Fibroblast of lung (primary cell): ENCODE measurements at regions not wholly inside any gene's neighbourhood (a gene's known extent, or its start where the extent isn't known, plus 50 kb on each side); places are given as distances from the start of the nearest gene placed in this dataset.

Source experiments
- DNase-seq, 2 donors: peaks; one replicate each; pipeline versions ENCODE4 v3.0.0 to v3.0.0-alpha.2; 2010; ENCODE audit warnings: low read depth in 2 of 2
- H2AFZ ChIP-seq: 2 replicates; pipeline ENCODE4 v1.5.1; 2012; ENCODE audit warnings: low read length, control low read depth, inconsistent platforms
- H3K27ac ChIP-seq: 2 replicates; pipeline ENCODE4 v1.5.1; 2011; ENCODE audit warnings: low read length, control low read depth; ENCODE audit not compliant: insufficient read depth
- H3K27me3 ChIP-seq: 2 replicates; pipeline ENCODE4 v1.5.1; 2011; ENCODE audit warnings: mild to moderate bottlenecking, low read length; ENCODE audit not compliant: control insufficient read depth, insufficient read depth
- H3K36me3 ChIP-seq: 2 replicates; pipeline ENCODE4 v1.5.1; 2011; ENCODE audit warnings: low read length; ENCODE audit not compliant: control insufficient read depth, insufficient read depth
- H3K4me1 ChIP-seq: 2 replicates; pipeline ENCODE4 v1.5.1; 2011; ENCODE audit warnings: low read length; ENCODE audit not compliant: control insufficient read depth, insufficient read depth; ENCODE audit errors: extremely low read depth
- H3K4me2 ChIP-seq: 2 replicates; pipeline ENCODE4 v1.5.1; 2011; ENCODE audit warnings: low read length, control low read depth; ENCODE audit not compliant: insufficient read depth; ENCODE audit errors: extremely low read depth
- H3K4me3 ChIP-seq, 4 experiments: fragments of 200-600 bp in 1 of 4; sonication (generic) in 1 of 4; replicated peaks in 1 of 4; 2 replicates each; pipeline ENCODE4 v1.5.1; 2011 to 2016; ENCODE audit warnings: low read length in 4 of 4, low read depth in 3 of 4, mild to moderate bottlenecking in 3 of 4, control low read depth in 2 of 4, inconsistent platforms in 1 of 4, mixed read lengths in 1 of 4; ENCODE audit not compliant: insufficient read depth in 1 of 4; ENCODE audit errors: control extremely low read depth in 1 of 4
- H3K79me2 ChIP-seq: 2 replicates; pipeline ENCODE4 v1.5.1; 2012; ENCODE audit warnings: mild to moderate bottlenecking, low read length, inconsistent platforms; ENCODE audit not compliant: control insufficient read depth, insufficient read depth
- H3K9ac ChIP-seq: 2 replicates; pipeline ENCODE4 v1.5.1; 2011; ENCODE audit warnings: mild to moderate bottlenecking, low read length, control low read depth; ENCODE audit not compliant: insufficient read depth
- H3K9me3 ChIP-seq: 2 replicates; pipeline ENCODE4 v1.5.1; 2012; ENCODE audit warnings: low read depth, low read length; ENCODE audit not compliant: control insufficient read depth, insufficient read depth
- H4K20me1 ChIP-seq: 2 replicates; pipeline ENCODE4 v1.5.1; 2011; ENCODE audit warnings: low read length; ENCODE audit not compliant: control insufficient read depth, insufficient read depth; ENCODE audit errors: extremely low read depth
- EZH2 ChIP-seq: IDR thresholded peaks from 2 replicates; pipeline ENCODE4 v1.5.1; 2012; ENCODE audit warnings: low read length, control low read depth, mild to moderate bottlenecking; ENCODE audit errors: missing control alignments
- TF ChIP-seq, protein P1 (sequence below), 2 donors: IDR thresholded peaks in 1 of 2; conservative IDR thresholded peaks in 1 of 2; 1 replicate in 1 of 2; 2 replicates in 1 of 2; pipeline ENCODE4 v1.5.1; 2011 to 2012; ENCODE audit warnings: low read length in 2 of 2, control low read depth in 1 of 2, inconsistent platforms in 1 of 2, low read depth in 1 of 2, mild to moderate bottlenecking in 1 of 2

DNA sequence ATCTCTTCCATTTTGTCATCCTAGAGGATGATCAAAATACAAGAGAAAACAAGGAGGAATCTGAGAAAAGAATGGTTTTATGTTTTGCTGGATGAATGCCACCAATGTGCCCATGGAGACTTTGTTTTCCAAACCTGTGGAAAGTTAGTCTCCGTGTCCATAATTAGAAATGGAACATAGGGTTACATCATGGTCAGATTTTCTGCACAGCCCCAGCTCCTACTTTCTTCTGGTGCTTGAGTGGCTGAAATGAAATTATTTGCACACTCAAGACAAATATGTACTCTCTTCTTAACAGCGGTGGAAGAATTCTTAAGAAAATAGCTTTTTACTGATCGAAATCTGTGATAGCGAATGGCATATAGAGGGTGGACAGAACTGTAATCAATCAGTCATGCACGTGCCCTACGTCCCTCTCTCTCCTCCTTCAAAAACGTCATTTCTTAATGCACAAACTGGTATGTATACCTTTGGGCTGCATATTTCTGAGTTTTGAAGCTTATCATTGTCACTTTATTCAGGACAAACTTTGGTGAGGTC is 825.2 kb downstream of the AACS start:
- no peak overlapping the region for H2AFZ ChIP-seq

DNA sequence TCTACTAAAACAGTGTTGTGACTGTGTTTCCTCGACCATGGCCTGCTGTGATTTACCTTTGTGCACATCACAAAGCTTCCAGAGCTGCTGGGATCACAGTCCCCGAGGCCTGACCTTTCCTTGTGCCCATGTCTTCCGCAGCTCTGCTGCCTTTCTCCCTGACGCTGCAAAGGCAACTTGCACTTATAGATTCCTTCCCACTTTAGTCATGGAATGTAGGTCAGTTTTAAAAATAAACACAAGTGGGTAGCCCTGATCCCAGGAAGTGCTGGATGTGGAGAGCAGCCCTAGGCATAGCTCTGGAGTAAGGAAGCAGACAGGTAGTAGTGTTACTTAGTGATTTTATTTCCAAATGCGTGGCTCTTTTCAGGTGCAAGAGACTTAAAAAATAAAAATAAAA is 825.7 kb downstream of the AACS start:
- Histone ChIP-seq H3K27me3 (no peaks in the 10 kb centered on the region), H3K36me3 (no peaks in the 10 kb centered on the region), H3K4me2 (no peak overlapping the region), H3K79me2 (no peaks in the 10 kb centered on the region), H3K4me1 (no peaks in the 10 kb centered on the region), H3K27ac (no peak overlapping the region), H3K9ac (no peak overlapping the region), H3K9me3 (no peaks in the 10 kb centered on the region), H3K4me3 (no peak overlapping the region), H4K20me1 (no peaks in the 10 kb centered on the region), H2AFZ (no peak overlapping the region)
- DNase-seq = peak in 1 of 2 donors; percentile 90
- no peak for TF ChIP-seq EZH2
- TF ChIP-seq, protein P1, sequence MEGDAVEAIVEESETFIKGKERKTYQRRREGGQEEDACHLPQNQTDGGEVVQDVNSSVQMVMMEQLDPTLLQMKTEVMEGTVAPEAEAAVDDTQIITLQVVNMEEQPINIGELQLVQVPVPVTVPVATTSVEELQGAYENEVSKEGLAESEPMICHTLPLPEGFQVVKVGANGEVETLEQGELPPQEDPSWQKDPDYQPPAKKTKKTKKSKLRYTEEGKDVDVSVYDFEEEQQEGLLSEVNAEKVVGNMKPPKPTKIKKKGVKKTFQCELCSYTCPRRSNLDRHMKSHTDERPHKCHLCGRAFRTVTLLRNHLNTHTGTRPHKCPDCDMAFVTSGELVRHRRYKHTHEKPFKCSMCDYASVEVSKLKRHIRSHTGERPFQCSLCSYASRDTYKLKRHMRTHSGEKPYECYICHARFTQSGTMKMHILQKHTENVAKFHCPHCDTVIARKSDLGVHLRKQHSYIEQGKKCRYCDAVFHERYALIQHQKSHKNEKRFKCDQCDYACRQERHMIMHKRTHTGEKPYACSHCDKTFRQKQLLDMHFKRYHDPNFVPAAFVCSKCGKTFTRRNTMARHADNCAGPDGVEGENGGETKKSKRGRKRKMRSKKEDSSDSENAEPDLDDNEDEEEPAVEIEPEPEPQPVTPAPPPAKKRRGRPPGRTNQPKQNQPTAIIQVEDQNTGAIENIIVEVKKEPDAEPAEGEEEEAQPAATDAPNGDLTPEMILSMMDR (conservative IDR thresholded peaks at IDR 0.05 in 1 of 2, IDR thresholded peaks at IDR 0.05 in 1 of 2; ENCODE audit: low read depth in 1 of 2, low read length in 2 of 2) = no peak

More for the DNA sequence above, 825.2 kb downstream of the AACS start:
- TF ChIP-seq, protein P1 (conservative IDR thresholded peaks at IDR 0.05 in 1 of 2, IDR thresholded peaks at IDR 0.05 in 1 of 2; ENCODE audit: low read depth in 1 of 2, low read length in 2 of 2) = no peak
- TF ChIP-seq EZH2 = no peak
- Histone ChIP-seq H4K20me1 (no peaks in the 10 kb centered on the region), H3K4me1 (no peaks in the 10 kb centered on the region), H3K36me3 (no peaks in the 10 kb centered on the region), H3K4me3 (no peak overlapping the region), H3K27ac (no peak overlapping the region), H3K27me3 (no peaks in the 10 kb centered on the region), H3K9me3 (no peaks in the 10 kb centered on the region), H3K9ac (no peak overlapping the region), H3K4me2 (no peak overlapping the region), H3K79me2 (no peaks in the 10 kb centered on the region)
- peak in 1 of 2 donors; percentile 13 for DNase-seq

DNA sequence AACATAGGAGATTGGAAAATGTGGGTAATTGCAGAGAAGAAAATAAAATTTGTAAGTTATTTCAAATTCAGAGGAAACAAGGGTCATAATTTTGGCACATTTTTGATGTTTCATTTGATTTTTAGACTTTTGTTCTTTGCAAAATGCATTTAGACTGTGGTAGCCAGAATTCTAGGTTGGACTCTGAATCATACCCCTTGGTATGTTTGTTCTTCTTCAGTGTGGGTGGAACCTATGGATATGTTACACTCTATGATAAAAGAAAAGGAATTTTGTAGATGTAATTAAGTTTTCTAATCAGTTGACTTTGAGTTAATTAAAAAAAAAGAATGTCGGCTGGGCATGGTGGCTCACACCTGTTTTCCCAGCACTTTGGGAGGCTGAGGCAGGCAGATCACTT is 827.0 kb downstream of the AACS start:
- Histone ChIP-seq H3K4me3 (no peak overlapping the region), H3K9me3 (no peaks in the 10 kb centered on the region), H3K79me2 (no peaks in the 10 kb centered on the region), H3K4me1 (no peaks in the 10 kb centered on the region), H3K27me3 (no peaks in the 10 kb centered on the region), H2AFZ (no peak overlapping the region), H3K27ac (no peak overlapping the region), H3K4me2 (no peak overlapping the region), H3K9ac (no peak overlapping the region), H4K20me1 (no peaks in the 10 kb centered on the region), H3K36me3 (no peaks in the 10 kb centered on the region)
- peak in 1 of 2 donors; percentile 76 for DNase-seq
- TF ChIP-seq EZH2 = no peak
- TF ChIP-seq, protein P1 (conservative IDR thresholded peaks at IDR 0.05 in 1 of 2, IDR thresholded peaks at IDR 0.05 in 1 of 2; ENCODE audit: low read depth in 1 of 2, low read length in 2 of 2) = no peak
